Endodermal cell (in vitro differentiated cells): ENCODE measurements at regions not wholly inside any gene's neighbourhood (a gene's known extent, or its start where the extent isn't known, plus 50 kb on each side); places are given as distances from the start of the nearest gene placed in this dataset.

Source experiments
- DNase-seq: peaks from one replicate; pipeline ENCODE4 v3.0.0-alpha.2; 2017
- H3K27ac ChIP-seq: 2 replicates; pipeline ENCODE4 v1.5.1; 2013; ENCODE audit warnings: mild to moderate bottlenecking, low read depth, low read length, moderate library complexity
- H3K27me3 ChIP-seq: 2 replicates; pipeline ENCODE4 v1.6.1; 2013; ENCODE audit warnings: mild to moderate bottlenecking, low read length, moderate library complexity; ENCODE audit not compliant: insufficient read depth, control insufficient read depth, poor library complexity, severe bottlenecking
- H3K36me3 ChIP-seq: 2 replicates; pipeline ENCODE4 v1.7.0; 2013; ENCODE audit warnings: mild to moderate bottlenecking, low read length, moderate library complexity; ENCODE audit not compliant: control insufficient read depth, insufficient read depth
- H3K4me1 ChIP-seq: one replicate; pipeline ENCODE4 v1.7.0; 2013; ENCODE audit warnings: low read length; ENCODE audit not compliant: control insufficient read depth, insufficient read depth
- H3K4me3 ChIP-seq: 2 replicates; pipeline ENCODE4 v1.5.1; 2013; ENCODE audit warnings: mild to moderate bottlenecking, low read length, moderate library complexity
- H3K9ac ChIP-seq: 2 replicates; pipeline ENCODE4 v1.6.1; 2013; ENCODE audit warnings: mild to moderate bottlenecking, low read length, moderate library complexity; ENCODE audit not compliant: poor library complexity, severe bottlenecking; ENCODE audit errors: extremely low read depth
- H3K9me3 ChIP-seq: 2 replicates; pipeline ENCODE4 v1.6.1; 2013; ENCODE audit warnings: mild to moderate bottlenecking, low read length, moderate library complexity; ENCODE audit not compliant: control insufficient read depth
- H3K27ac Mint-ChIP-seq: 2 replicates; pipeline ENCODE4 v1.8.0; 2020; ENCODE audit warnings: mixed read lengths
- H3K27me3 Mint-ChIP-seq: 2 replicates; pipeline ENCODE4 v1.8.0; 2021; ENCODE audit warnings: mild to moderate bottlenecking, mixed read lengths; ENCODE audit not compliant: insufficient read depth
- H3K36me3 Mint-ChIP-seq: 2 replicates; pipeline ENCODE4 v1.8.0; 2020; ENCODE audit warnings: low read depth, mixed read lengths
- H3K4me1 Mint-ChIP-seq: 2 replicates; pipeline ENCODE4 v1.8.0; 2020; ENCODE audit warnings: mixed read lengths
- H3K4me3 Mint-ChIP-seq: 2 replicates; pipeline ENCODE4 v1.8.0; 2020; ENCODE audit warnings: mild to moderate bottlenecking, moderate library complexity, mixed read lengths
- H3K9me3 Mint-ChIP-seq: 2 replicates; pipeline ENCODE4 v1.8.0; 2020; ENCODE audit warnings: mild to moderate bottlenecking, mixed read lengths
- WGBS, 2 experiments: methylation state at CpG; one replicate each; pipeline versions ENCODE4 v1.1.5 to v1.1.7; 2013; ENCODE audit warnings: missing lambda C conversion rate in 2 of 2, mixed read lengths in 1 of 2; ENCODE audit not compliant: insufficient coverage in 1 of 2, insufficient read length in 1 of 2; 5-methylcytosine and 5-hydroxymethylcytosine counted together
- TF ChIP-seq, protein P1 (sequence below): fragments of 200-600 bp; sonication (generic); conservative IDR thresholded peaks from 2 replicates; pipeline ENCODE4 v1.5.0; 2021; ENCODE audit warnings: antibody characterized with exemption, mild to moderate bottlenecking

DNA sequence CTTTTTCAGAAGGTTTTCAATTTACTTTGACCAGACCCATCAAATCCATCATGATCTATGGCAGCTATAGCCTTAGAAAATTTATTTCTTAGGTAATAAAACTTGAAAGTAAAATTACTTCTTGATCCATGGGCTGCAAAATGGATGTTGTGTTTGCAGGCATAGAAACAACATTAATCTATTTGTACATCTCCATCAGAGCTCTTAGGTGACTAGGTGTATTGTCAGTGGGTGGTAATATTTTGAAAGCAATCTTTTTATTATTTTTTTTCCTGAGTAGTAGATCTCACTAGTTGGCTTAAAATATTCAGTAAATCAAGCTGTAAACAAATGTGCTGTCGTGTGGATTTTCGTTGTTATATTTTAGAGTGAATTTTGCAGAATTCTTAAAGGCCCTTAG lies 710.0 kb downstream of the SLITRK6 start:
- DNase-seq: no peak
- Histone ChIP-seq H3K9me3 (no peaks in the 10 kb centered on the region), H3K4me1 (peaks cover 3% of the 10 kb centered on the region), H3K27ac (no peak overlapping the region), H3K36me3 (no peaks in the 10 kb centered on the region), H3K9ac (no peak overlapping the region), H3K4me3 (no peak overlapping the region), H3K27me3 (no peaks in the 10 kb centered on the region)
- Mint-ChIP-seq H3K4me3 (no peak overlapping the region), H3K4me1 (peaks cover 4% of the 10 kb centered on the region), H3K9me3 (no peaks in the 10 kb centered on the region), H3K27me3 (no peaks in the 10 kb centered on the region), H3K27ac (no peak overlapping the region), H3K36me3 (no peaks in the 10 kb centered on the region)
- TF ChIP-seq, protein P1, sequence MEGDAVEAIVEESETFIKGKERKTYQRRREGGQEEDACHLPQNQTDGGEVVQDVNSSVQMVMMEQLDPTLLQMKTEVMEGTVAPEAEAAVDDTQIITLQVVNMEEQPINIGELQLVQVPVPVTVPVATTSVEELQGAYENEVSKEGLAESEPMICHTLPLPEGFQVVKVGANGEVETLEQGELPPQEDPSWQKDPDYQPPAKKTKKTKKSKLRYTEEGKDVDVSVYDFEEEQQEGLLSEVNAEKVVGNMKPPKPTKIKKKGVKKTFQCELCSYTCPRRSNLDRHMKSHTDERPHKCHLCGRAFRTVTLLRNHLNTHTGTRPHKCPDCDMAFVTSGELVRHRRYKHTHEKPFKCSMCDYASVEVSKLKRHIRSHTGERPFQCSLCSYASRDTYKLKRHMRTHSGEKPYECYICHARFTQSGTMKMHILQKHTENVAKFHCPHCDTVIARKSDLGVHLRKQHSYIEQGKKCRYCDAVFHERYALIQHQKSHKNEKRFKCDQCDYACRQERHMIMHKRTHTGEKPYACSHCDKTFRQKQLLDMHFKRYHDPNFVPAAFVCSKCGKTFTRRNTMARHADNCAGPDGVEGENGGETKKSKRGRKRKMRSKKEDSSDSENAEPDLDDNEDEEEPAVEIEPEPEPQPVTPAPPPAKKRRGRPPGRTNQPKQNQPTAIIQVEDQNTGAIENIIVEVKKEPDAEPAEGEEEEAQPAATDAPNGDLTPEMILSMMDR: no peak
- 87 to 100% methylated on average over 2 of the region's 2 CpGs for WGBS, 2 experiments

DNA sequence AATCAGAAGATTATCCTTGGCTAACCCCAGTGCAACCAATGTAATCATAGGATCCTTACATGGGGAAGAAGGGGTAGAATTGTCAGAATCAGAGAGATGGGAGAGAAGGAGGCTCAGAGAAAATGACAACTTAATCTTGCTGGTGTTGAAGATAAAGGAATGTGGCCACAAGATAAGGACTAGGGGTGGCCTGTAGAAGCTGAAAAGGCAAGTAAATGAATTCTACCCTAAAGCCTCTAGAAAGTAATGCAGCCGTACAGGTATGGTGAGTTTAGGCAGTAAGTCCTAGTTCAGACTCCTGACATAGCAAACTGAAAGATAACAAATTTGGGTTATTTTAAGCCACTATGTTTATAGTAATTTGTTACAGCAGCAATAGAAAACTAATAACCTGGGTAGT lies 718.5 kb downstream of the SLITRK6 start:
- H3K27me3 ChIP-seq: no peaks in the 10 kb centered on the region
- H3K36me3 ChIP-seq: no peaks in the 10 kb centered on the region
- 92% methylated on average over 1 of the region's 1 CpG; no CpG with 5 or more reads in 1 of the 2 experiments for WGBS, 2 experiments
- Mint-ChIP-seq H3K36me3 (no peaks in the 10 kb centered on the region), H3K4me1 (peaks cover 5% of the 10 kb centered on the region), H3K27me3 (no peaks in the 10 kb centered on the region), H3K9me3 (no peaks in the 10 kb centered on the region), H3K27ac (no peak overlapping the region), H3K4me3 (no peak overlapping the region)
- no peak for DNase-seq
- H3K27ac ChIP-seq: no peak overlapping the region
- no peak overlapping the region for H3K9ac ChIP-seq
- no peaks in the 10 kb centered on the region for H3K9me3 ChIP-seq
- peaks cover 6% of the 10 kb centered on the region for H3K4me1 ChIP-seq
- TF ChIP-seq, protein P1: no peak
- H3K4me3 ChIP-seq: no peak overlapping the region

DNA sequence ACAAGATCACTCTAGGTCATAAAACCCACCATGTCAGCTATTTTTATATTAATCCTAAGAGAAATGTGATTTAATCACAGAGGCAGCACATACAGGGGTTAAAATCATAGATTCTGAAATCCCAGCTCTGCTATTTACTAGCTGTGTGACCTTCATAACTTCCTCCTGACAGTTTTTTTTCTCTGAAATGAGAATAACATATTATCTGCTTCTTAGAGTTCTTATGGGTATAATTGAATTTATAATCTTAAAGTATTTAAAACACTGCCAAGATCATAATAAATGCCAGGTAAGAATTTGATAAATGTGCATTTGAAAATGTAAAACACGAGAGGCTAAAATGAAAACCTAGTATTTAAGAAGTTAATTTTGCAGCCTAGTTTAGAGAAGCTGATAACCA lies 722.9 kb downstream of the SLITRK6 start:
- Histone ChIP-seq H3K4me1 (peaks cover 6% of the 10 kb centered on the region), H3K4me3 (no peak overlapping the region), H3K27ac (no peak overlapping the region), H3K9me3 (no peaks in the 10 kb centered on the region), H3K9ac (no peak overlapping the region), H3K27me3 (no peaks in the 10 kb centered on the region), H3K36me3 (no peaks in the 10 kb centered on the region)
- Mint-ChIP-seq H3K27ac (no peak overlapping the region), H3K4me3 (no peak overlapping the region), H3K4me1 (peaks cover 5% of the 10 kb centered on the region), H3K9me3 (no peaks in the 10 kb centered on the region), H3K36me3 (no peaks in the 10 kb centered on the region), H3K27me3 (no peaks in the 10 kb centered on the region)
- no peak for DNase-seq
- WGBS, 2 experiments: 80 to 85% methylated on average over 1 of the region's 1 CpG
- TF ChIP-seq, protein P1: no peak
